Large intestine (tissue), 3 donors: ENCODE measurements at regions not wholly inside any gene's neighbourhood (a gene's known extent, or its start where the extent isn't known, plus 50 kb on each side); places are given as distances from the start of the nearest gene placed in this dataset.
A peak's percentile ranks its signal among the peaks of the same experiment; 100 is the strongest.
"Not testable (repeated sequence)": the region's sequence is repeated elsewhere in the genome, so short reads cannot be mapped to it uniquely, and the experiment has no call there.

Source experiments
- DNase-seq, 2 donors: peaks; one replicate each; pipeline versions ENCODE4 v3.0.0 to v3.0.0-alpha.2; 2013
- H3K27ac ChIP-seq: one replicate; pipeline ENCODE4 v1.5.1; 2013; ENCODE audit warnings: low read length
- H3K27me3 ChIP-seq: 2 replicates; pipeline ENCODE4 v1.6.1; 2013; ENCODE audit warnings: low read length; ENCODE audit not compliant: control insufficient read depth, insufficient read depth
- H3K36me3 ChIP-seq: 2 replicates; pipeline ENCODE4 v1.6.1; 2013; ENCODE audit warnings: low read length; ENCODE audit not compliant: control insufficient read depth, insufficient read depth
- H3K4me1 ChIP-seq: one replicate; pipeline ENCODE4 v1.6.1; 2013; ENCODE audit warnings: low read length; ENCODE audit not compliant: control insufficient read depth, insufficient read depth
- H3K4me3 ChIP-seq: one replicate; pipeline ENCODE4 v1.5.1; 2013; ENCODE audit warnings: low read length
- H3K9me3 ChIP-seq: one replicate; pipeline ENCODE4 v1.6.1; 2013; ENCODE audit warnings: mild to moderate bottlenecking, low read depth, low read length, moderate library complexity; ENCODE audit not compliant: control insufficient read depth
- WGBS: methylation state at CpG from one replicate; pipeline ENCODE4 v1.1.5; 2013; ENCODE audit warnings: low lambda C conversion rate; ENCODE audit not compliant: insufficient coverage; 5-methylcytosine and 5-hydroxymethylcytosine counted together

DNA sequence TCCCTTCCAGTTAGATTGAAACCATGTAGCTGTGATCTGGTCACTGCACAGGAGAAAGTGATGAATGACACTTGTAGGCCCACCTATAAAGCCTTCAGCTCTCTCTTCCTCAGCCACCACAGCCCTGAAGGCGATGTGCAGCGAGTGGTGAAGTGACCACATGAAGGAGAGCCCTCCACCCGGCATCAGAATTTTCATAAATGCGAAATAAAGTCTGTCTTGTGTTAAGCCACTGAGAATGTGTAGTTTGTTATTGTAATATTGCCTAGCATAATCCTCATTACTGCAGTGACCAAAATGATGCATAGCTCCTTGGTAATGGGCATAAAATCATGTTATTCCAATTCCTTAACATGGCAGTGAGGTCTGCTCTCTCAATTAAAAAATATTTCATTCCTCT is 122.1 kb upstream of the LYPLAL1 start:
- no peak overlapping the region for H3K4me3 ChIP-seq
- H3K9me3 ChIP-seq = no peaks in the 10 kb centered on the region
- H3K27ac ChIP-seq = no peak overlapping the region
- no peaks in the 10 kb centered on the region for H3K36me3 ChIP-seq
- no peak for DNase-seq
- no CpG with 5 or more reads among the region's 4 CpGs for WGBS
- no peaks in the 10 kb centered on the region for H3K4me1 ChIP-seq
- H3K27me3 ChIP-seq = no peaks in the 10 kb centered on the region

DNA sequence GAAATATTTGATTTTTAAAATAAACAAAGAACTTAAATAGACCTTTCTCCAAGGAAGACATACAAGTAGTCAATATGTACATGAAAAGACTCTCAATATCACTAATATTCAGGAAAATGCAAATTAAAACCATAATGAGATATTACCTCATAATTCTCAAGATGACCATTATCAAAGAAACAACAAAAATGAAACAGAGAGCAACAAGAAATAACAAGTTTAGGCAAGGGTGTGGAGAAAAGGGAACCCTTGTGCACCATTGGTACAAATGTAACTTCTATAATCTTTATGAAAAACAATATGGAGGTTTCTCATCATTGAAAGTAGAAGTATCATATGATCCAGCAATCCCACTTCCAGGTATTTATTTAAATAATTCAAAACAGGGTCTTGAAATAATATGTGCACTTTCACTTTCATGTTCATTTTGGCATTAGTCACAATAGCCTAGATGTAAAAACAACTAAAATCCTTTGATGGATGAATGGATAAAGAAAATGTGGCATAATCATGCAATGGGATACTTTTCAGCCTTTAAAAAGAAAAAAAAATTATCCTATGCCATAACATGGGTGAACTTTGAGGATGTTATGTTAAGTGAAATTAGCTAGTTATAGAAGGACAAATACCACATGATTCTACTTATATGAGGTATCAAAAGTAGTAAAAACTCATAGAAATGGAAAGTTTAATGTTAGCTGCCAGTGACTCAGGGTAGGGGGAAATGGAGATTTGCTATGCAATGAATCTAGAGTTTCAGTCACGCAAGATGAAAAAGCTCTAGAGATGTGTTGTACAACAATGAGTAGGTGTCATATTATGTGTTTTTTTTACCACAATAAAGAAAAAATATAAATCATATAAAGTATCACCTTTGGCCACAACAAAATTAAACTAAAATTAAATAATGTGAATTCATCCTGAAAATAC is 114.5 kb upstream of the LYPLAL1 start:
- no peak for DNase-seq
- Histone ChIP-seq H3K9me3 (no peaks in the 10 kb centered on the region), H3K27me3 (no peaks in the 10 kb centered on the region), H3K4me3 (no peak overlapping the region), H3K27ac (no peak overlapping the region), H3K36me3 (no peaks in the 10 kb centered on the region), H3K4me1 (no peaks in the 10 kb centered on the region)
- 100% methylated on average over 1 of the region's 1 CpG for WGBS

DNA sequence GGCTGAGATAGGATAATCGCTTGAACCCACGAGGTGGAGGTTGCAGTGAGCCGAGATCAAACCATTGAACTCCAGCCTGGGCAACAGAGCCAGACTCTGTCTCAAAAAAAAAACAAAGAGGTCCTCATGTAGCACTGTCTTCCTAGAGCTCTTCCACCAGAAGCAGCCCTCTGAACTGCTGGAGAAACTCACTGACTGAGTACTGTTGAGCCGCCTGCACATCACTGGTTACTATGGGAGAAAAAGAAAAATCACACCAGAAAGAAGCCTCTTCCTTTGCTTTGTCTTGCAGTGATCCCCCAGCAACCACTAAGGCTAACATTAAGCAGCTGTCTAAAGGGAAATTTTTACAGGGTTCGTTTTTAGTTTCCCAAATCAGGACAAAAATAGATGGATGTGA is 112.9 kb upstream of the LYPLAL1 start:
- no peaks in the 10 kb centered on the region for H3K36me3 ChIP-seq
- H3K27ac ChIP-seq = no peak overlapping the region
- no peak overlapping the region for H3K4me3 ChIP-seq
- H3K27me3 ChIP-seq = no peaks in the 10 kb centered on the region
- H3K9me3 ChIP-seq = no peaks in the 10 kb centered on the region
- no peaks in the 10 kb centered on the region for H3K4me1 ChIP-seq
- no CpG with 5 or more reads among the region's 5 CpGs for WGBS
- no peak for DNase-seq

DNA sequence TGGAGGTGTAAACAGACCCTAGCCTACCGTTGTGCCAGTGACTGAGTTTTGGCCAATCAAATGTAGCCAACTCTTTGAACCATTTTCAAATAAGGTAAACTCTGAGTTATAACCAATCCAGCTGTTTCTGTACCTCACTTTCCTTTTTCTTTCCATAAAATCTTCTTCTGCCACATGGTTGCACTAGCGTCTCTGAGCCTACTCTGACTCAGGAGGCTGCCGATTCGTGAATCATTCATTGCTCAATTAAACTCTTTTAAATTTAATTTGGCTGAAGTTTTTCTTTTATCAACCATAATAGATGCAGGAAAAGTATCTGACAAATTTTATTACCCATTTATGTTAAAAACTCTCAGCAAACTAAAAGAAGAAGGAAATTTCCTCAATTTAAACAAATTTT is 111.5 kb upstream of the LYPLAL1 start:
- Histone ChIP-seq H3K27me3 (no peaks in the 10 kb centered on the region), H3K4me3 (no peak overlapping the region), H3K4me1 (no peaks in the 10 kb centered on the region), H3K36me3 (no peaks in the 10 kb centered on the region), H3K9me3 (no peaks in the 10 kb centered on the region), H3K27ac (no peak overlapping the region)
- no peak for DNase-seq
- WGBS = 100% methylated on average over 3 of the region's 4 CpGs

DNA sequence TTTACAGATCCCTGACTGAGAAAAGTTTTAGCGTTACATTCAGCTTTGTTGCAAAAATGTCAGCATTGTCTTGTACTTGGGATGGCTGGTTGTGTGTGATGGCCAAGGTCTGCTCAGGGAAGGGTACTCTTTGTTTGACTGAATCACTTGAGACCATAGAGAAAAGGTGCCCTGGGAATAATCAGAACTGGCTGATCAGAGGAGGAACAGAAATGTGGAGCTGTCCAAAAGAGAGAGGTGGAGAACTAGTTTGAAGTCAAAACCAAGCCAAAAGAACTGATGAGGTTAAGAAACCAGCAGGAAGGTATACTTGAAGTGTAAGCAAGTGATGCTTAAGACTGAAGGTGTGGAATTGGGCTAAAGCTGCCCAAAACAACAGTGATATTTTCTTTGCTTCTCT is 107.6 kb upstream of the LYPLAL1 start:
- DNase-seq = no peak
- no peaks in the 10 kb centered on the region for H3K36me3 ChIP-seq
- H3K27me3 ChIP-seq = no peaks in the 10 kb centered on the region
- H3K9me3 ChIP-seq = no peaks in the 10 kb centered on the region
- no peaks in the 10 kb centered on the region for H3K4me1 ChIP-seq
- WGBS = no CpG with 5 or more reads among the region's 1 CpG
- no peak overlapping the region for H3K27ac ChIP-seq
- H3K4me3 ChIP-seq = no peak overlapping the region

DNA sequence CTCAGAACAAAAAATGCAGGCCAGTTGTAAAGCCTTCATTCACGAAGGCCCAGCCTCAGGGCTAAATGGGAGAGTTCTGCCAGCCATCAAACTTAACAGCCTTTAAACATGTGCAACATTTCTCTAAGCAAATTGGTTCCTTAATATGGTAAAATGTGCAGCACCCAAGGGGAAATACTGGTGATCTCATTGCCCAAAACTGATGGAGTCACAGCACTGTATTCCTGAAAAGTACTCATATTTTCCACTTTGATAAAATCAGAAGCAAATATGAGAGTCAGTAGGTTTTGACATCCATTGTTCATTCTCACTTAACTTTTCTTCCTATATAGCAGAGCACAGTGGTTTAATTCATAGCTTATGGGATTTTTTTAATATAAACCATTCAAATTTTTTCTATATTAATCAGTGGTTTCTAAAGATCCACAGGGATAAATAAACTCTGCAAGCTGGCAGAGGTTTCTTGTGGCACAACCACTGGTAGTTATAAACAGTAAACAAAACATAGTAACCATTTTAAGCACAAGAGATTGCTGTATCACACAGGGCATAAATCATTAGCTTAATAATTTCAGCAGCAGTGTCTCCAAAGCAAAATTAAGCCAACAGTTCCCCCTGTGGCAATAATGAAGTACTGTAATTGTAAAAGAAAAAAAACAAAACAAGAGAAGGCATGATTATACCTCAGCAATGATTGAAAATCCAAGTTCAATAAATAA is 106.9 kb upstream of the LYPLAL1 start:
- peak in 1 of 2 donors; percentile 7 for DNase-seq
- Histone ChIP-seq H3K27me3 (no peaks in the 10 kb centered on the region), H3K36me3 (no peaks in the 10 kb centered on the region), H3K4me3 (no peak overlapping the region), H3K4me1 (no peaks in the 10 kb centered on the region), H3K9me3 (no peaks in the 10 kb centered on the region), H3K27ac (no peak overlapping the region)
- no CpG with 5 or more reads among the region's 1 CpG for WGBS

DNA sequence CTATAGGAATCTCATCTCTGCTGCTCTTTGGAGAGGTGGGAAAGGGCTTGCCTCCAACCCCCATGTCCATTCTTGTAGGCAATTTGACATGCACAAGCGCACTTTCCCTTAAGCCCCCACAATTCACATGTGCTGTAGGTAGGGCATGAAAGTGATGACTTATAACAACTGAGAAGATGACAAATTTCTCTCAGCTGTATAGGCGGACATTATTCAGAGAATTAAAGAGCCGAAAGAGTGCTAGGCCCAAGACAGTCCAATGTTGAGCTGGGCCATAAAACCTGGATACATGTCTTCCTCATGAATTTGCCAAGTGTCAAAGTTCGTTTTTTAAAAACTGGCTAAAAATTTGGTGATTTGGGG is 106.3 kb upstream of the LYPLAL1 start:
- no peak for DNase-seq
- no peaks in the 10 kb centered on the region for H3K27me3 ChIP-seq
- no peaks in the 10 kb centered on the region for H3K36me3 ChIP-seq
- no peaks in the 10 kb centered on the region for H3K9me3 ChIP-seq
- H3K4me3 ChIP-seq = no peak overlapping the region
- H3K27ac ChIP-seq = no peak overlapping the region
- no peaks in the 10 kb centered on the region for H3K4me1 ChIP-seq
- WGBS = no CpG with 5 or more reads among the region's 4 CpGs

DNA sequence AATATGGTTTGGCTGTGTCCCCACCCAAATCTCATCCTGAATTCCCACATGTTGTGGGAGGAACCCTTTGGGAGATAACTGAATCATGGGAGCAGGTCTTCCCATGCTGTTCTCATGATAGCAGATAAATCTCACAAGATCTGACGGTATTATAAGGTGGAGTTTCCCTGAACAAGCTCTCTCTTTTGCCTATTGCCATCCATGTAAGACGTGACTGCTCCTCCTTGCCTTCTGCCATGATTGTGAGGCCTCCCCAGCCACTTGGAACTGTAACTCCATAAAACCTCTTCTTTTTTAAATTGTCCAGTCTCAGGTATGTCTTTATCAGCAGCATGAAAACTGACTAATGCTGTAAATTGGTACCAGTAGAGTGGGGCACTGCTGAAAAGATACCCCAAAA is 103.3 kb upstream of the LYPLAL1 start:
- H3K4me3 ChIP-seq, H3K27me3 ChIP-seq, DNase-seq, H3K27ac ChIP-seq, H3K36me3 ChIP-seq, H3K9me3 ChIP-seq, H3K4me1 ChIP-seq: not testable (repeated sequence)
- 83% methylated on average over 1 of the region's 2 CpGs for WGBS

DNA sequence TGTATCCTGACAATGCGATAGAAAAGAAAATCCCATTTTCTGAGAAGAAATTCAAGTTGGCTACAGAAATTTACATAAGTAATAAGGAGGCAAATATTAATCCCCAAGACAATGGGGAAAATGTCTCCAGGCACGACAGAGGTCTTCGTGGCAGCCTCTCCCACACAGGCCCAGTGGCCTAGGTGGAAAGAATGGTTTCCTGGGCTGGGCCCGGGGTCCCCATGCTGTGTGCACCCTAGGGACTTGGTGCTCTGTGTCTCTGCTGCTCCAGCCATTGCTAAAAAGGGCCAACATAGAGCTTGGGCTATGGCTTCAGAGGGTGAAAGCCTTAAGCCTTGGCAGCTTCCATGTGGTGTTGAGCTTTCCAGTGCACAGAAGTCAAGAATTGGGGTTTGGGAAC is 102.5 kb upstream of the LYPLAL1 start:
- H3K36me3 ChIP-seq = no peaks in the 10 kb centered on the region
- H3K4me1 ChIP-seq = no peaks in the 10 kb centered on the region
- H3K9me3 ChIP-seq = no peaks in the 10 kb centered on the region
- no peaks in the 10 kb centered on the region for H3K27me3 ChIP-seq
- no peak overlapping the region for H3K27ac ChIP-seq
- DNase-seq = no peak
- H3K4me3 ChIP-seq = no peak overlapping the region
- 86% methylated on average over 1 of the region's 4 CpGs for WGBS

DNA sequence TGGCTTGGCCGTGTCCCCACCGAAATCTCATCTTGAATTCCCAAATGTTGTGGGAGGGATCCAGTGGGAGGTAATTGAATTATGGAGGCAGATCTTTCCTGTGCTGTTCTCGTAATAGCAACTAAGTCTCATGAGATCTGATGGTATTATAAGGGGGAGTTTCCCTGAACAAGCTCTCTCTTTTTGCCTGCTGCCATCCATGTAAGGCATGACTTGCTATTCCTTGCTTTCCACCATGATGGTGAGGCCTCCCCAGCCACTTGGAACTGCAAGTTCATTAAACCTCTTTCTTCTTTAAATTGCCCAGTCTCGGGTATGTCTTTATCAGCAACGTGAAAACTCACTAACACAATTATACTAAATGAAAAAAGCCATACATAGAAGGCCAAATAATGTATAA is 101.3 kb upstream of the LYPLAL1 start:
- no peaks in the 10 kb centered on the region for H3K4me1 ChIP-seq
- no peaks in the 10 kb centered on the region for H3K27me3 ChIP-seq
- no peaks in the 10 kb centered on the region for H3K36me3 ChIP-seq
- no peak for DNase-seq
- no peak overlapping the region for H3K4me3 ChIP-seq
- H3K27ac ChIP-seq = no peak overlapping the region
- H3K9me3 ChIP-seq = no peaks in the 10 kb centered on the region
- 80% methylated on average over 1 of the region's 5 CpGs for WGBS
